ENCODE measurements at regions not wholly inside any gene's neighbourhood (a gene's known extent, or its start where the extent isn't known, plus 50 kb on each side); places are given as distances from the start of the nearest gene placed in this dataset.

GRCh38 chrX:25737540-25737939 lies 400.6 kb upstream of the MAGEB18 start:
- TF ChIP-seq CTCF (IDR thresholded peaks at IDR 0.05) = no peak
- no peak for TF ChIP-seq POLR2AphosphoS5 (IDR thresholded peaks at IDR 0.05)
- TF ChIP-seq POLR2A (IDR thresholded peaks at IDR 0.05) = no peak

Data from upper lobe of left lung (tissue), 4 donors.